Femur (tissue), 1 donor: ENCODE measurements at regions not wholly inside any gene's neighbourhood (a gene's known extent, or its start where the extent isn't known, plus 50 kb on each side); places are given as distances from the start of the nearest gene placed in this dataset.
"Not testable (repeated sequence)": the region's sequence is repeated elsewhere in the genome, so short reads cannot be mapped to it uniquely, and the experiment has no call there.

Source experiments
- DNase-seq: peaks from one replicate; pipeline ENCODE4 v3.0.0-alpha.2; 2017

DNA sequence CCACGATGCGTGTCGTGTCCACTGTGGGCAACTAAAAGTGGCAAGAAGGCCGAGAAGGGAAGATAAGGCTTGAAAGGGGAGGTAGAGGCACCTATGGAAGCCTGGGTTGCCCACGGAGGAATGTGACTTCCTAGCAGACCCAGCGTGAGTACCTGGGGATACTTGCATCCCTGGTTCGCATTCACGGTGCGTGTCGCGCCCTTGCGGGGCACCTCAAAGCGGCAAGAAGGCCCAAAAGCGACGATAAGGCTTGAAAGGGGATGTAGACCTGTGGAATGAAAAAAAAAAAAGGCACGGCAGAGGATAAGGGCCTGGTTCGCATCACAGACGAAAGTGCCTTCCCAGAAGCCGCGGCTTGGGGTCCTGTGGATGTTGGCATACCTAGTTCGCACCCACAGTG is 282.9 kb downstream of the ALG10 start:
- no peak for DNase-seq

DNA sequence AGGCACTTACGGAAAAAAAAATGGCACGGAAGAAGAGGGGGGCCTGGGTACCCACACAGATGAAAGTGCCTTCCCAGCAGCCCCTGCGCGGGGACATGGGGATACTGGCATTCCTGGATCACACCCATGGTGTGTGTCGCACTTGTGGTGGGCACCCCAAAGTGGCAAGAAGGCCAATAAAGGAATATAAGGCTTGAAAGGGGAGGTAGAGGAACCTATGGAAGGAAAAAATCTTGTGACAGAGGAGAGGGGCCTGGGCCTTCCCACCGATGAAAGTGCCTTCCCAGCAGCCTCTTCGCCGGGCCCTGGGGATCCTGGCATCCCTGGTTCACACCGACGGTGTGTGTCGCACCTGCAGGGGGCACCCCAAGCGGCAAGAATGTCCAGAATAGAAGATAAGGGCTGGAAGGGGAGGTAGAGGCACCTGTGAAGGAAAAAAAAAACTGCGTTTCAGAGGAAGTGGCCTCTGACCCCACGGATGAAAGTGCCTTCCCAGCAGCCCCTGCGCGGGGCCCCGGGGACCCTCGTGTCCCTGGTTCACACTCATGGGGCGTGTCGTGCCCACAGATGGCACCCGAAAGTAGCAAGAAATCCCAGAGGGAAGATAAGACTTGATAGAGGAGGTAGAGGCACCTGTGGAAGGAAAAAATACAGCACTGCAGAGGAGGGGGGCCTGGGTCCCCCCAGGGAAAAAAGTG is 284.0 kb downstream of the ALG10 start:
- DNase-seq, result no peak

DNA sequence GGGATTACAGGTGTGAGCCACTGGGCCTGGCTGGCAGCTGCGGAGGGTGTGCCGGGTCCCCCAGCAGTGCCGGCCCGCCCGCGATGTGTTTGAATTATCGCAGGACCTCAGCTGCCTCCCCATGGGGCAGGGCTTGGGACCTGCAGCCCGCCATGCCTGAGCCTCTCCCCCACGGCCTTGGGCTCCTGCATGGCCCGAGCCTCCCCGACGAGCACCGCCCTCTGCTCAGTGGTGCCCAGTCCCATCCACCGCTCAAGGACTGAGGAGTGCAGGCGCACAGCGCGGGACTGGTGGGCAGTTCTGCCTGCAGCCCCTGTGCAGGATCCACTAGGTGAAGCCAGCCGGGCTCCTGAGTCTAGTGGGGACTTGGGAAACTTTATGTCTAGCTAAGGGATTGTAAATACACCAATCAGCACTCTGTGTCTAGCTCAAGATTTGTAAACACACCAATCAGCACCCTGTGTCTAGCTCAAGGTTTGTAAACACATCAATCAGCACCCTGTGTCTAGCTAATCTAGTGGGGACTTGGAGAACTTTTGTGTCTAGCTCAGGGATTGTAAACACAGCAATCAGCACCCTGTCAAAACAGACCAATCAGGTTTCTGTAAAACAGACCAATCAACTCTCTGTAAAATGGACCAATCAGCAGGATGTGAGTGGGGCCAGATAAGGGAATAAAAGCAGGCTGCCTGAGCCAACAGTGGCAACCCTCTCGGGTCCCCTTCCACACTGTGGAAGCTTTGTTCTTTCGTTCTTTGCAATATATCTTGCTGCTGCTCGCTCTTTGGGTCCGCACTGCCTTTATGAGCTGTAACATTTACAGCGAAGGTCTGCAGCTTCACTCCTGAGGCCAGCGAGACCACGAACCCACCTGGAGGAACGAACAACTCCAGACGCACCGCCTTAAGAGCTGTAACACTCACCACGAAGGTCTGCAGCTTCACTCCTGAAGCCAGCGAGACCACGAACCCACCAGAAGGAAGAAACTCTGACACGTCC is 287.8 kb downstream of the ALG10 start:
- DNase-seq, result not testable (repeated sequence)

DNA sequence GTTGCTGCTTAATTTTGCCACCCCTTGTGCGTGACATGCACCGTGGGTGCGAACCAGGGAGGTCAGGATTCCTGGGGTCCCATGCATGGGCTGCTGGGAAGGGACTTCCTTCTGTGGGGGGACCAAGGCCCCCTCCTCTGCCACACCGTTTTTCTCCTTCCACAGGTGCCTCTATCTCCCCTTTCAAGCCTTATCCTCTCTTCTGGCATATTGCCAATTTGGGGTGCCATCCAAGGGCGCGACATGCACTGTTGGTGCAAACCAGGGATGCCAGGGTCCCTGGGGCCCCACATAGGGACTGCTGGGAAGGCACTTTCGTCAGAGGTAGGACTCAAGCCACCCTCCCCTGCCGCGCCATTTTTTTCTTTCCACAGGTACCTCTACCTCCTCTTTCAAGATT is 289.0 kb downstream of the ALG10 start:
- DNase-seq, result no peak

DNA sequence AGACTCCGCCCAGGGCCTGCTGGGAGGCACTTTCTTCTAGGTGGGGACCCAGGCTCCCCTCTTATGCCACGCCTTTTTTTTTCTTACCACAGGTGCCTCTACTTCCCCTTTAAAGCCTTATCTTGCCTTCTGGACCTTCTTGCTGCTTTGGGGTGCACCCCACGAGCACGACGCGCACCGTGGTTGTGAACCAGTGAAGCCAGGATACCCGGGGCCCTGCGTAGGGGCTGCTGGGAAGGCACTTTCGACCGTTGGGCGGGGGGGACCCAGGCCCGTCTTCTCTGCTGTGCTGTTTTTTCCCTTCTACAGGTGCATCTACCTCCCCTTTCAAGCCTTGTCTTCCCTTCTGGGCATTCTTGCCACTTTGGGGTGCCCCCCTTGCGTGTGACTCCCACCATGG is 305.4 kb downstream of the ALG10 start:
- no peak for DNase-seq

DNA sequence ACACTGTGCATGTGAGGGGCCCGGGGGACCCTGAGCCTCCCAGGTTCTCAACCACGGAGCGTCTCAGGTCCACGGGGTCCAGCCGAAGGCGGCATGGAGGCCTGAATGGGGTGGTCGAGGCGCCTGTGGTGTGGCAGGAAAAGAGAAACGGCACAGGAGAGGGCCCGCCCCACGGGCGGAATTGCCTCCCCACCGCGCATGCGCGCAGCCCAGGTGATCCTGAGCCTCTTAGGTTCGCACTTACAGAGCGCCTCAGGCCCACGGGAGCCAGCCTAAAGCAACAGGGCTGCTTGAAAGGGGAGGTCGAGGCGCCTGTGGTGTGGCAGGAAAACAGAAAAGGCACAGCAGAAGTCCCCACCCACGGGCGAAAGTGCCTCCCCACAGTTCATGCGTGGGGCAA is 311.0 kb downstream of the ALG10 start:
- no peak for DNase-seq

DNA sequence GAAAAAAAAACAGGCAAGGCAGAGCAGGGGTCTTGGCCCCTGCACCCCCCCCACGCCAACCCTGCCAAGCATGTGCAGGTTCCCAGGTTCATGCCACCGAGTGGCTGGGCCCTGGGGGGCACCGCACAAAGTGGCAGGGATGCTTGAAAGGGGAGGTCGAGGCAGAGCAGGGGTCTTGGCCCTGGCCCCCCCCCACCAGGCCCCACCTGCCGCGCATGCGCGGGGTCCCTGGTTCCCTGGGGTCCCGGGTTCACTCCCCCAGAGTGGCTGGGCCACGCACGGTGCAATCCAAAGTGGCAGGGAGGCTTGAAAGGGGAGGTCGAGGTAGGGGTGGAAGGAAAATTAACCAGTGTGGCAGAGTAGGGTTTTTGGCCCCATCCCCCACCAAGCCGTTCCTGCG is 312.2 kb downstream of the ALG10 start:
- no peak for DNase-seq

DNA sequence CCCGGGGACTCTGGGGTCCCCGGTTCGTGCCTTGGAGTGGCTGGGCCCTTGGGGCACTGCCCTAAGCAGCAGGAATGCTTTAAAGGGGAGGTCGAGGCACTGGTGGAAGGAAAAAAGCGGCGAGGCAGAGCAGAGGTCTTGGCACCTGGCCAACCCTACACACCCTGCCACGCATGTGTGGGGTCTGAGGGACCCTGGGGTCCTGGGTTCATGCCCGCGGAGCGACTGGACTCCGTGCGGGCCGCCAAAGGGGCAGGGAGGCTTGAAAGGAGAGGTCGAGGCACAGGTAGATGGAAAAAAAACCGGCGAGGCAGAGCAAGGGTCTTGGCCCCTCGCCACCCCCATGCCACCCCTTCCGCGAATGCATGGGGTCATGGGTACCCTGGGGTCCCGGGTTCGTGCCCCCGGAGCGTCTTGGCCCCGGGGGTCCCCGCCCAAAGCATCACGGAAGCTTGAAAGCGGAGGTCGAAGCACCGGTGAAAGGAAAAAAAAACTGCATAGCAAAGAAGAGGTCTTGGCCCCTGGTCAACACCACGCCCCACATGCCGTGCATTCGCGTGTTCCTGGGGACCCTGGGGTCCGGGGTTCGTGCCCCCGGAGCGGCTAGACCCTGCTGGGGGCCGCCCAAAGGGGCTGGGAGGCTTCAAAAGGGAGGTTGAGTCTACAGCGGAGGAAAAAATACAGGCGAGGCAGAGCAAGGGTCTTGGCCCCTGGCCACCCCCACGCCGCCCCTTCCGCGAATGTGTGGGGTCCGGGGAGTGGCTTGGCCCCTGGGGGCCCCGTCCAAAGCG is 312.9 kb downstream of the ALG10 start:
- DNase-seq, result no peak

DNA sequence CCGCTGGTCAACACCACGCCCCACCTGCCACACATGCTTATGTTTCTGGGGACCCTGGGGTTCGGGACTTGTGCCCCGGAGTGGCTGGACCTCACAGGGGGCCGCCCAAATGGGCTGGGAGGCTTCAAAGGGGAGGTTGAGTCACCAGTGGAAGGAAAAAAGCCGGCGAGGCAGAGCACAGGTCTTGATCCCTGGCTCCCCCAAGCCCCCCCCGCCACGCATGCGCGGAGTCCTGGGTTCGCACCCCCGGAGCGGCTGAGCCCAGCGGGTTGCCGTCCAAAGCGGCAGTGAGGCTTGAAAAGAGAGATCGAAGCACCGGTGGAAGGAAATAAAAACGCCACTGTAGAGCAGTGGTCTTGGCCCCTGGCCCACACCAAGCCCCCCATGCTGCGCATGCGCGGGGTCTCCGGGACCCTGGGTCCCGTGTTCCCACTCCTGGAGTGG is 313.5 kb downstream of the ALG10 start:
- no peak for DNase-seq

DNA sequence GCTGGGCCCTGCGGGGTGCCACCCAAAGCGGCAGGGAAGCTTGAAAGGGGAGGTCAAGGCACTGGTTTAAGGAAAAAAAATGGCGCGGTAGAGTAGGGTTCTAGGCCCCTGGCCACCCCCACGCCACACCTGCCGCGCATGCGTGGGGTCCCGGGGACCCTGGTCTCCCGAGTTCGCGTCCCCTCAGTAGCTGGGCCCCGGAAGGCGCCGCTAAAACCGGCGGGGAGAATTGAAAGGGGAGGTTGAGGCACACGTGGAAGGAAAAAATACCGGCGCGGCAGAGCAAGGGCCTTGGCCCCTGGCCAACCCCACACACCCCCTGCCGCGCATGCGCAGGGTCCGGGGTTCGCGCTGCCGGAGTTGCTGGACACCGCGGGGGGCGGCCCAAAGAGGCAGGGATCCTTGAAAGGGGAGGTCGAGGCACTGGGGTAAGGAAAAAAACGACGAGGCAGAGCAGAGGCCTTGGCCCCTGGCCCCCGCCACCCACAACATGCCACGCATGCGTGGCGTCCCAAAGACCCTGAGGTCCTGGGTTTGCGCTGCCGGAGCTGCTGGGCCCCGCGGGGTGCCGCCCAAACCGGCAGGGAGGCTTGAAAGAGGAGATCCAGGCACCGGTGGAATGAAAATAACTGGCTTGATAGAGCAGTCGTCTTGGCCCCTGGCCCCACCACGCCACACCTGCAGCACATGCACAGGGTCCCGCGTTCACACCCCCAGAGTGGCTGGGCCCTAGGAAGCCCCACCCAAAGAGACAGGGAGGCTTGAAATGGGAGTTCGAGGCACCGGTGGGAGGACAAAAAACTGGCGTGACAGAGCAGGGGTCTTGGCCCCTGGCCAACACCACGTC is 314.5 kb downstream of the ALG10 start:
- DNase-seq, result no peak

DNA sequence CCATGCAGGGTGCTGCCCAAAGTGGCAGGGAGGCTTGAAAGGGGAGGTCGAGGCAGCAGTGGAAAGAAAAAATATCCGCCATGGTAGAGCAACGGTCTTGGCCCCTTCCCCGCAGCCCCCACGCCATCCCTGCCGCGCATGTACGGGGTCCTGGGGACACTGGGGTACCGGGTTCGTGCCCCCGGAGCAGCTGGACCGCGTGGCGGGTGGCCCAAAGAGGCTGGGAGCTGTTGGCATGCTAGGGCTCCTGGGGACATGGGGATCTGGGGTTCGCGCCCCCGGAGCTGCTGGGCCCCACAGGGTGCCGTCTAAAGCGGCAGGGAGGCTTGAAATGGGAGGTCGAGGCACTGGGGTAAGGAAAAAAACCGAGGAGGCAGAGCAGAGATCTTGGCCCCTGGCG is 316.5 kb downstream of the ALG10 start:
- no peak for DNase-seq

DNA sequence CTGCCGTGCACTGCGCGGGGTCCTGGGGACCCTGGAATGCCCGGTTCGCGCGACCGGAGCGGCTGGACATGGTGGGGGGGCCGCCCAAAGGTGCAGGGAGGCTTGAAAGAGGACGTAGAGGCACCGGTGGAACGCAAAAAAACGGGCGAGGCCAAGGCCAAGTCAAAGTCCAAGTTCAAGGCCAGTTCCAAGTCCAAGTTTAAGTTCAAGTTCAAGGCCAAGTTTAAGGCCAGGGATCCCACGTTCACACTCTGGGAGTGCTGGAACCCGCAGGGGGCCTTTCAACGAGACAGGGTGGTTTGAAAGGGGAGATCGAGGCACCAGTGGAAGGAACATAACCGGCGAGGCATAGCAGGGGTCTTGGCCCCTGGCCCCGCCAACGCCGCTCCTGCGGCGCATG is 317.6 kb downstream of the ALG10 start:
- DNase-seq, result no peak

DNA sequence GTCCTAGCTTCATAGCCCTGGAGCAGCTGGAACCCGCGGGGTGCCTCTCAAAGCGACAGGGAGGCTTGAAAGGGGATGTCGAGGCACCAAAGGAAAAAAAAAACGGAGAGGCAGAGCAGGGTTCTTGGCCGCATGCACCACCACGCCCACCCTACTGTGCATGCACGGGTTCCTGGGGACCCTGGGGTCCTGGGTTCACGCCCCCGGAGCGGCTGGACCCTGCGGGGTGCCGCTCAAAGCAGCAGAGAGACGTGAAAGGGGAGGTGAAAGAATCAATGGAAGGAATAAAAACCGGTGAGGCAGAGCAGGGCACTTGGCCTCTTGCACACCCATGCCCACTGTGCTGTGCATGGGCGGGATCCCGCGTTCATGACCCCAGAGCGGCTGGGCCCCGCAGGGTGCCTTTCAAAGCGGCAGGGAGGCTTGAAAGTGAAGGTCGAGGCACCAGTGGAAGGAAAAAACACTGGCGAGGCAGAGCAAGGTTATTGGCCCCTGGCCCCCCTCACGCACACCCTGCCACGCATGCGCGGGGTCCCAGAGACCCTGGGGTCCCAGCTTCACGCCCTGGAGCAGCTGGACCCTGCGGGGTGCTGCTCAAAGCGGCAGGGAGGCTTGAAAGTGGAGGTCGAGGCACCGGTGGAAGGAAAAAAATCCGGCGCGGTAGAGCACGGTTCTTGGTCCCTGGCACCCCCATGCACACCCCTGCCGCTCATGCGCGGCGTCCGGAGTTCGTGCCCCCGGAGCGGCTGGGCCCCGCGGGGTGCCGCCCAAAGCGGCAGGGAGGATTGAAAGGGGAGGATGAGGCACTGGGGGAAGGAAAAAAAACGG is 318.5 kb downstream of the ALG10 start:
- no peak for DNase-seq

DNA sequence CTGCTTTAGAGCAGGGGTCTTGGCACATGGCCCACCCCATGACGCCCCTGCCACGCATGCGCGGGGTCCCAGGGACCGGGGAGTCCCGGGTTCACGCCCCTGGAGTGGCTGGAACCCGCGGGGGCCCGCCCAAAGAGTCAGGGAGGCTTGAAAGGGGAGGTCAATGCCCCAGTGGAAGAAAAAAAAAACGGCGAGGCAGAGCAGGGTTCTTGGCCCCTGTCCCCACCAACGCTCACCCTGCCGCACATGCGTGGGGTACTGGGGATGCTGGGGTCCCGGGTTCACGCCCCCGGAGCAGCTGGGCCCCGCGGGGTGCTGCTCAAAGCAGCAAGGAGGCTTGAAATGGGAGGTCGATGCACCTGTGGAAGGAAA is 319.1 kb downstream of the ALG10 start:
- DNase-seq, result no peak

DNA sequence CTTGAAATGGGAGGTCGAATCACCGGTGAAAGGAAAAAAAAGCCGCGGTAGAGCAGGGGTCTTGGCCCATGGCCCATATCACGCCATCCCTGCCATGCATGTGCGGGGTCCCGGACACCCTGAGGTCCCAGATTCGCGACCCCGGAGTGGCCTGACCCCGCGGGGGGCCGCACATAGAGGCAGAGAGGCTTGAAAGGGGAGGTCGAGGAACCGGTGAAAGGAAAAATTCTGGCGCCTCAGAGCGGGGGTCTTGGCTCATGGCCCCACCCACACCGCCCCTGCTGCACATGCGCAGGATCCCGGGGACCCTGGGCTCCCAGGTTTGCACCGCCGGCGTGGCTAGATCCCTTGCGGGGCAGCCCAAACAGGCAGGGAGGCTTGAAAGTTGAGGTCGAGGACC is 319.8 kb downstream of the ALG10 start:
- DNase-seq, result no peak

DNA sequence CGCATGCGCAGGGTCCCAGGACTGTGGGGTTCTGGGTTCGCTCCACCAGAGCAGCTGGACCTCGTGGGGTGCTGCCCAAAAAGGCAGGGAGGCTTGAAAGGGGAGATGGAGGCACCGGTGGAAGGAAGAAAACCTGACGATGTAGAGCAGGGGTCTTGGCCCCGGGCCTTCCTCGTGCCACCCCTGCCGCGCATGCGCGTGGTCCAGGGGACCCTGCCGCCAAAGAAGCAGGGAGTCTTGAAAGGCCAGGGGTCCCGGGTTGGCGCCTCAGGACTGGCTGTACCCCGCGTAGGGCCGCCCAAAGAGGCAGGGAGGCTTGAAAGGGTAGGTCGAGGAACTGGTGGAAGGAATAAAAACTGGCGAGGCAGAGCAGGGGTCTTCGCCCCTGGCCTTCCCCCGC is 321.0 kb downstream of the ALG10 start:
- DNase-seq, result no peak

DNA sequence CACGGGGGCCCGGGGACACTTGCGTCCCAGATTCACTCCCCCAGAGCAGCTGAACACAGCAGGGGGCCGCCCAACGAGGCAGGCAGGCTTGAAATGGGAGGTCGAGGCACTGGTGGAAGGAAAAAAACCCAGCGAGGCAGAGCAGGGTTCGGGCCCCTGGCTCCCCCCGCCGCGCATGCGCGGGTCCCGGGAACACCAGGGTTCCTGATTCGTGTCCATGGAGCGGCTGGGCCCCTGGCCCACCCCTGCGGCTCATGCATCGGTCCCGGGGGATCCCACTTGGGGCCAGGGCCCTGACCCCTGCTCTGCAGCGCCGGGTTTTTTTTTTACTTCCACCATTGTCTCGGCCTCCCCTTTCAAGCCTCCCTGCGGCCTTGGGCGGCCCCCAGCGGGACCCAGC is 321.5 kb downstream of the ALG10 start:
- no peak for DNase-seq

DNA sequence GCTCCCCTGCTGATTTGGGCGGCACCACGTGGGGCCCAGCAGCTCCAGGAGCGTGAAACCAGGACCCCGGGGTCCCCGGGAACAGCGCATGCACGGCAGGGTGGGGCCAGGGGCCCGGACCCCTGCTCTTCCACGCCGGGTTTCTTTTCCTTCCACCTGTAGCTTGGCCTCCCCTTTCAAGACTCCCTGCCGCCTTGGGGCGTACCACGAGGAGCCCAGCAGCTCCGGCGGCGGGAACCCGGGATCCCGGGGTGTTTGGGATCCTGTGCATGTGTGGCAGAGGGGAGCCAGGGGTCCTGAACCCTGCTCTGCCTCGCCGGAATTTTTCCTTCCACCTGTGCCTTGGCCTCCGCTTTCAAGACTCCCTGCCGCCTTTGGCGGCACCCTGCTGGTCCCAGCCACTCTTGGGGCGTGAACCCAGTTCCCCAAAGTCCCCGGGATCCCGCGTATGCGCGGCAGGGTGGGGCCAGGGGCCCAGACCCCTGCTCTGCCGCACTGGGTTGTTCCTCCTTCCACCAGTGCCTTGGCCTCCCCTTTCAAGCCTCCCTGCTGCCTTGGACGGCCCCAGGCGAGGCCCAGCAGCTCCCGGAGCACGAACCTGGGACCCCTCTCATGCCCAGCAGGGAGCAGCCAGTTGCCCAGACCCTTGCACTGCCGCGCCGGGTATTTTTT is 322.7 kb downstream of the ALG10 start:
- no peak for DNase-seq

DNA sequence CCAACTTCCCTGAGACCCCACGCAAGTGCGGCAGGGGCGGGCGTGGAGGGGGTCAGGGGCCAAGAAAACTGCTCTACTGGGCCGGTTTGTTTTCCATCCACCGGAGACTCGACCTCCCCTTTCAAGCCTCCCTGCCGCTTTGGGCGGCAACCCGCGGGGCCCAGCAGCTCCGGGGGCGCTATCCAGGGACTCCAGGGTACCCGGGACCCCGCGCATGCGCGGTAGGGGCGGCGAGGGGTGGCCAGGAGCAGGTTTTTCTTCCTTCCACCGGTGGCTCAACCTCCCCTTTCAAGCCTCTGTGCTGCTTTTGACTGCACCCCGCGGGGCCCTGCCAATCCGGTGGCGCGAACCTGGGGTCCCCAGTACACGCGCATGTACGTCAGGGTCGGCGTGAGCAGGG is 323.5 kb downstream of the ALG10 start:
- no peak for DNase-seq

DNA sequence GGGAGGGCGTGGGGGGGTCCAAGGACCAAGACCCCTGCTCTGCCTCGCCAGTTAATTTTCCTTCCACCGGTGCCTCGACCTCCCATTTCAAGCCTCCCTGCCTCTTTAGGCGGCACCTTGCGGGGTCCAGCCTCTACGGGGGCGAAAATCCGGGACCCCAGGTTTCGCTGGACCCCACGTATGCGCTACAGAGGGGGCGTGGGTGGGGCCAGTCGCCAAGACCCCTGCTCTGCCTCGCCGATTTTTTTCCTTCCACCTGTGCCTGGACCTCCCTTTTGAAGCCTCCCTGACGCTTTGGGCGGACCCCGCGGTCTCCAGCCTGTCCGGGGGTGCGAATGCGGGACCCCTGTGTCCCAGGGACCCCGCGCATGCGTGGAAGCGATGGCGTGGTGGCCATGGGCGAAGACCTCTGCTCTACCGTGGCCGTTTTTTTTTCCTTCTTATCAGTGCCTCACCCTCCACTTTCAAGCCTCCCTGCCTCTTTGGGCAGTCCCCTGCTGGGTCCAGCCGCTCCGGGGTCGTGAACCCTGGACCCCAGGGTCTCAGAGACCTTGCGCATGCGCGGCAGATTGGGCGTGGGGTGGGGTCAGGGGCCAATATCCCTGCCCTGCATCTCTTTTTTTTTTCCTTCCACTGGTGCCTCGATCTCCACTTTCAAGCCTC is 324.2 kb downstream of the ALG10 start:
- no peak for DNase-seq
